B cell (primary cell): ENCODE measurements at regions not wholly inside any gene's neighbourhood (a gene's known extent, or its start where the extent isn't known, plus 50 kb on each side); places are given as distances from the start of the nearest gene placed in this dataset.

Experiments
- ATAC-seq: fragments of 200-7000 bp; cut with Tn5 transposase; one replicate; pipeline ENCODE4 v1.10.0; 2021; ENCODE audit warnings: low read depth, mild to moderate bottlenecking, moderate number of reproducible peaks, moderate library complexity
- CTCF ChIA-PET: fragments of 350-600 bp; sonication (Branson Sonifier 250); formaldehyde crosslinking; loops from one replicate; lab custom pipeline; 2021; ENCODE audit warnings: antibody characterized with exemption, inconsistent platforms; lab: Charles Lee
- POLR2A ChIA-PET: fragments of 350-600 bp; sonication (Branson Sonifier 250); formaldehyde crosslinking; loops from one replicate; lab custom pipeline; 2021; ENCODE audit warnings: antibody characterized with exemption; lab: Charles Lee
- DNase-seq: peaks from one replicate; pipeline ENCODE4 v3.0.0; 2013
- H2AFZ ChIP-seq: 2 replicates; pipeline ENCODE4 v1.6.1; 2012; ENCODE audit warnings: mild to moderate bottlenecking, low read depth, low read length; ENCODE audit not compliant: insufficient read depth, poor library complexity, severe bottlenecking
- H3K27ac ChIP-seq, 2 donors: 1 replicate in 1 of 2; 2 replicates in 1 of 2; pipeline ENCODE4 v1.5.1; 2012 to 2013; ENCODE audit warnings: low read length in 2 of 2, mild to moderate bottlenecking in 2 of 2, moderate library complexity in 1 of 2
- H3K27me3 ChIP-seq, 4 experiments: fragments of 200-600 bp in 1 of 4; sonication (generic) in 1 of 4; replicated peaks in 1 of 4; 1 replicate in 2 of 4; 2 replicates in 2 of 4; pipeline versions ENCODE4 v1.6.1 to v1.7.0; 2013 to 2016; ENCODE audit warnings: low read length in 3 of 4, mild to moderate bottlenecking in 2 of 4, mixed read lengths in 1 of 4, moderate library complexity in 1 of 4; ENCODE audit not compliant: insufficient read depth in 4 of 4, control insufficient read depth in 3 of 4; ENCODE audit errors: control extremely low read depth in 1 of 4
- H3K36me3 ChIP-seq, 2 experiments: replicated peaks in 1 of 2; 1 replicate in 1 of 2; 2 replicates in 1 of 2; pipeline versions ENCODE4 v1.6.1 to v1.7.1; 2013; ENCODE audit warnings: low read length in 1 of 2; ENCODE audit not compliant: insufficient read depth in 2 of 2, control insufficient read depth in 1 of 2; ENCODE audit errors: control extremely low read depth in 1 of 2, extremely low read depth in 1 of 2
- H3K4me1 ChIP-seq, 2 donors: fragments of 200-600 bp in 1 of 2; sonication (generic) in 1 of 2; 1 replicate in 1 of 2; 2 replicates in 1 of 2; pipeline versions ENCODE4 v1.5.1 to v1.6.1; 2013 to 2017; ENCODE audit warnings: low read length in 2 of 2; ENCODE audit not compliant: control insufficient read depth in 2 of 2, insufficient read depth in 2 of 2
- H3K4me2 ChIP-seq: replicated peaks from 2 replicates; pipeline ENCODE3; 2012; ENCODE audit warnings: mild to moderate bottlenecking, low read depth, low read length; ENCODE audit not compliant: poor library complexity, severe bottlenecking
- H3K4me3 ChIP-seq, 5 experiments: fragments of 200-600 bp in 1 of 5; sonication (generic) in 1 of 5; 1 replicate in 3 of 5; 2 replicates in 2 of 5; pipeline versions ENCODE4 v1.5.1 to v1.7.0; 2011 to 2016; ENCODE audit warnings: low read length in 4 of 5, mild to moderate bottlenecking in 4 of 5, low read depth in 2 of 5, control low read depth in 1 of 5, moderate library complexity in 1 of 5; ENCODE audit not compliant: insufficient read depth in 1 of 5; ENCODE audit errors: control extremely low read depth in 1 of 5, extremely low read depth in 1 of 5
- H3K79me2 ChIP-seq: fragments of 200-600 bp; sonication (generic); one replicate; pipeline ENCODE4 v1.6.0; 2016; ENCODE audit warnings: low read length; ENCODE audit not compliant: control insufficient read depth, insufficient read depth
- H3K9ac ChIP-seq: fragments of 200-600 bp; sonication (generic); 2 replicates; pipeline ENCODE4 v1.6.1; 2017; ENCODE audit warnings: mild to moderate bottlenecking, low read length, moderate library complexity
- H3K9me3 ChIP-seq, 3 donors: one replicate each; pipeline versions ENCODE4 v1.6.1 to v1.7.1; 2013; ENCODE audit warnings: low read length in 2 of 3; ENCODE audit not compliant: control insufficient read depth in 2 of 3, insufficient read depth in 1 of 3; ENCODE audit errors: control extremely low read depth in 1 of 3
- H4K20me1 ChIP-seq: 2 replicates; pipeline ENCODE4 v1.6.0; 2012; ENCODE audit warnings: mild to moderate bottlenecking, low read length; ENCODE audit not compliant: insufficient read depth, control insufficient read depth, poor library complexity, severe bottlenecking
- H3K27ac Mint-ChIP-seq: one replicate; pipeline ENCODE4 v1.8.0; 2021; ENCODE audit warnings: mixed read lengths
- H3K27me3 Mint-ChIP-seq: one replicate; pipeline ENCODE4 v1.8.0; 2021; ENCODE audit warnings: mixed read lengths
- H3K4me1 Mint-ChIP-seq: one replicate; pipeline ENCODE4 v1.8.0; 2021; ENCODE audit warnings: mixed read lengths
- H3K4me3 Mint-ChIP-seq: one replicate; pipeline ENCODE4 v1.8.0; 2021; ENCODE audit warnings: mixed read lengths
- H3K9me3 Mint-ChIP-seq: one replicate; pipeline ENCODE4 v1.8.0; 2022; ENCODE audit warnings: mixed read lengths; ENCODE audit not compliant: insufficient read depth
- EZH2 ChIP-seq: IDR thresholded peaks from 2 replicates; pipeline ENCODE4 v1.6.1; 2012; ENCODE audit warnings: borderline replicate concordance, low read depth, mild to moderate bottlenecking, moderate library complexity, low read length; ENCODE audit not compliant: insufficient read depth, poor library complexity, severe bottlenecking
- WGBS: methylation state at CpG from one replicate; pipeline ENCODE4 v1.1.5; 2013; ENCODE audit warnings: missing lambda C conversion rate; ENCODE audit not compliant: insufficient coverage; 5-methylcytosine and 5-hydroxymethylcytosine counted together
- intact Hi-C: fragments of 100-400 bp; cut with micrococcal nuclease; formaldehyde crosslinking; loops from one replicate; pipeline ENCODE4 v1.10.0; 2022
- TF ChIP-seq, protein P1 (sequence below): fragments of 200-600 bp; IDR thresholded peaks from one replicate; pipeline ENCODE4 v1.8.0; 2022; ENCODE audit warnings: antibody characterized with exemption, mild to moderate bottlenecking

DNA sequence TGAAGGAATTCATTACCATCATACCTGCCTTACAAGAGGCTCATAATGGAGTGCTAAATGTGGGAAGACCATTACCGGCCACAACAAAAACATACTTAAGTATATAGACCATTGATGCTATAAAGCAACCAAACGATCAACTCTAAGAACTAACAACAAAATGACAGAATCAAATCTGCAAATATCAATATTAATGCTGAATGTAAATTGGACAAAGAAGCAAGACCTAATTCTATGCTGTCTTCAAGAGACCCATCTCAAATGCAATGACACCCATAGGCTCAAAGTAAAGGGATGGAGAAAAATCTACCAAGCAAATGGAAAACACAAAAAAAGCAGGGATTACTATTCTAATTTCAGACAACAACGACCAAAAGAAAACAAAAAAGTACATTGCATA is 52.3 kb upstream of the GPC6 start:
- H2AFZ ChIP-seq = no peak overlapping the region
- ATAC-seq = no peak
- intact Hi-C loops = no loop called here
- H3K4me1 ChIP-seq = no peaks in the 10 kb centered on the region
- H3K4me3 ChIP-seq = no peak overlapping the region
- H3K27ac ChIP-seq = no peak overlapping the region
- Mint-ChIP-seq H3K27me3 (no peaks in the 10 kb centered on the region), H3K9me3 (peaks cover 2% of the 10 kb centered on the region), H3K4me1 (no peaks in the 10 kb centered on the region), H3K27ac (no peak overlapping the region), H3K4me3 (no peak overlapping the region)
- no peak overlapping the region for H3K4me2 ChIP-seq
- no peak for DNase-seq
- H3K36me3 ChIP-seq = no peaks in the 10 kb centered on the region
- no peaks in the 10 kb centered on the region for H3K79me2 ChIP-seq
- no CpG with 5 or more reads among the region's 3 CpGs for WGBS
- POLR2A ChIA-PET = no interaction called here
- no peaks in the 10 kb centered on the region for H3K27me3 ChIP-seq
- no peak overlapping the region for H3K9ac ChIP-seq
- TF ChIP-seq, protein P1, sequence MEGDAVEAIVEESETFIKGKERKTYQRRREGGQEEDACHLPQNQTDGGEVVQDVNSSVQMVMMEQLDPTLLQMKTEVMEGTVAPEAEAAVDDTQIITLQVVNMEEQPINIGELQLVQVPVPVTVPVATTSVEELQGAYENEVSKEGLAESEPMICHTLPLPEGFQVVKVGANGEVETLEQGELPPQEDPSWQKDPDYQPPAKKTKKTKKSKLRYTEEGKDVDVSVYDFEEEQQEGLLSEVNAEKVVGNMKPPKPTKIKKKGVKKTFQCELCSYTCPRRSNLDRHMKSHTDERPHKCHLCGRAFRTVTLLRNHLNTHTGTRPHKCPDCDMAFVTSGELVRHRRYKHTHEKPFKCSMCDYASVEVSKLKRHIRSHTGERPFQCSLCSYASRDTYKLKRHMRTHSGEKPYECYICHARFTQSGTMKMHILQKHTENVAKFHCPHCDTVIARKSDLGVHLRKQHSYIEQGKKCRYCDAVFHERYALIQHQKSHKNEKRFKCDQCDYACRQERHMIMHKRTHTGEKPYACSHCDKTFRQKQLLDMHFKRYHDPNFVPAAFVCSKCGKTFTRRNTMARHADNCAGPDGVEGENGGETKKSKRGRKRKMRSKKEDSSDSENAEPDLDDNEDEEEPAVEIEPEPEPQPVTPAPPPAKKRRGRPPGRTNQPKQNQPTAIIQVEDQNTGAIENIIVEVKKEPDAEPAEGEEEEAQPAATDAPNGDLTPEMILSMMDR = no peak
- no peak for TF ChIP-seq EZH2
- CTCF ChIA-PET = no interaction called here
- H4K20me1 ChIP-seq = no peaks in the 10 kb centered on the region
- no peaks in the 10 kb centered on the region for H3K9me3 ChIP-seq
